GM12873 (cell line): ENCODE measurements at regions not wholly inside any gene's neighbourhood (a gene's known extent, or its start where the extent isn't known, plus 50 kb on each side); places are given as distances from the start of the nearest gene placed in this dataset.

ENCODE experiments used
- CTCF ChIP-seq: IDR thresholded peaks from 2 replicates; pipeline ENCODE4 v1.5.1; 2012; ENCODE audit warnings: low read depth, mild to moderate bottlenecking, moderate library complexity, low read length, control low read depth; ENCODE audit not compliant: insufficient read depth; ENCODE audit errors: missing control alignments

- TF ChIP-seq CTCF, result no peak
These were observed 341.7 kb downstream of the PRL start for GRCh38 chr6:21955053-21955595.

- TF ChIP-seq CTCF, result no peak
These were observed 340.9 kb downstream of the PRL start for GRCh38 chr6:21955951-21956350.

DNA sequence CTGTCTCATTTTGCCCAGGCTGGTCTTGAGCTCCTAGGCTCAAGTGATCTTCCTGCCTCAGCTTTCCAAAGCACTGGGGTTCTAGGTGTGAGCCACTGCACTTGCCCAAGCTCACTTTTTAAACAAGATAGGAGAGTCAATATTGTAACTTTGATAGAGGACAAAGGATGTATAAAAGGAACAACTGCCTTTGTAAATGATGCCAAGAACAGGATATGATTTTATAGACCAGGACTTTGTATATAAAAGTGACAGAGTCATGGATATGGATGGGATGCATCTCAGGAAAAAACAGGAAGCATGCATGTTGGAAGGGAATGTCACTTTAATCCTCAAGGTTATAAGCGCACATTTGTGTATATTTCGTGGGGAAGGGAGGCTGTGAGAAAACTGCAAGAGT lies 338.4 kb downstream of the PRL start:
- no peak for TF ChIP-seq CTCF

DNA sequence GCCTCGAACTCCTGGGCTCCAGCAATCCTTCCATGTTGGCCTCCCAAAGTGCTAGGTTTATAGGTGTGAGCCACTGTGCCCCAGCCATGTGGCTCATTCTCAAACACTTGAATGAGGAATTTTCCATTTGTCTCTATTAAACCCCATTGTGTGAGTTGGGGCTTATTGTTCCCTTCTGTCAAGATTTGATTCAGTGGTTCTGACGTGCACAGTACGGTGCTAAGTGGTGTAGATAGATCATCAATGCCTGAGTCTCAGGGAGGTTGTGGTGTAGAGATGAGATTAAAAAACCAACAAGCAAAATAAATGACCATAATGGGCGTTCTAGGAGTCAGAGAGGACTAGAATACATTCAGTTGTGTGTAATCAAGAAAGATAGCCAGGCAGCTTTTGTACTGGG lies 335.6 kb downstream of the PRL start:
- no peak for TF ChIP-seq CTCF

GRCh38 chr6:21965016-21965415 lies 331.8 kb downstream of the PRL start:
- no peak for TF ChIP-seq CTCF

DNA sequence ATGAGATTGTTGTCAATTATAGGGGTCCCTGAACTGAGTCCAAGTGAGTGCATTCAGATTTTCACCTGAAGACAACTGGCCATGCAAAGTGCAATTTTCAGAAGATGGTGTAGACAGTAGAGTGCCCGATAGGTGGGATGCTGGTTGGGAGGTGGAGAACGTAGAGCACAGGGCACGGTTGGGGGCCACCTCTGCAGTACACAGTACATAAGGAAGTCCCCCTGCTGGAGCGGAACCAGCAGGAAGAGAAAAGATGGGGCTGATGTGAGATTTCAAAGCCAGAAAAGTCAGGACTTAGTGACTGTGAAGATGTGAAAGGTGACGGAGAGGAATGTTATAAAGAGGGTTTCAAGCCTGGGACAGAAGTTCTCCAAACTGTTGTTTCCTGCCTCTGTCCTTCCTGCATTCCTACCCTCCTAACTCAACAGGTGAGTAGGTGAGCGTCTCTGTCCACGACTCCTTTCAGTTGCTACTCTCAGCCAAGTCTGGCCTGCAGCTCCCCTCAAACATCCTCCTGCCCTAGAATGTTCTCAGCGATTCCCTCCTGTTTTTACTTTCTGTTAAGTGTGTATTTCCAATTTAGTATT lies 330.8 kb downstream of the PRL start:
- TF ChIP-seq CTCF, result no peak

- TF ChIP-seq CTCF, result no peak
These were observed 329.5 kb downstream of the PRL start for GRCh38 chr6:21967056-21967974.
